Right hindlimb (tissue), 1 donor: ENCODE measurements at regions not wholly inside any gene's neighbourhood (a gene's known extent, or its start where the extent isn't known, plus 50 kb on each side); places are given as distances from the start of the nearest gene placed in this dataset.

Experiments used
- DNase-seq: peaks from one replicate; pipeline ENCODE4 v3.0.0-alpha.2; 2018

GRCh38 chr5:105952875-105953274, 1717.9 kb downstream of the EFNA5 start:
- peak; percentile 30 for DNase-seq

- no peak for DNase-seq
Observed at GRCh38 chr5:105947461-105947860, 1723.3 kb downstream of the EFNA5 start.

GRCh38 chr5:105945203-105945972, 1725.3 kb downstream of the EFNA5 start:
- no peak for DNase-seq

GRCh38 chr5:105940181-105940580, 1730.6 kb downstream of the EFNA5 start:
- DNase-seq, result no peak

GRCh38 chr5:105934171-105934570, 1736.6 kb downstream of the EFNA5 start:
- no peak for DNase-seq

- no peak for DNase-seq
Observed at GRCh38 chr5:105931881-105932421, 1738.8 kb downstream of the EFNA5 start.

- no peak for DNase-seq
Observed at GRCh38 chr5:105929858-105930257, 1740.9 kb downstream of the EFNA5 start.

GRCh38 chr5:105924366-105924765, 1746.4 kb downstream of the EFNA5 start:
- DNase-seq, result no peak

- no peak for DNase-seq
Observed at GRCh38 chr5:105922574-105922973, 1748.2 kb downstream of the EFNA5 start.

- no peak for DNase-seq
Observed at GRCh38 chr5:105922080-105922479, 1748.7 kb downstream of the EFNA5 start.

GRCh38 chr5:105917189-105917588, 1753.5 kb downstream of the EFNA5 start:
- no peak for DNase-seq

- no peak for DNase-seq
Observed at GRCh38 chr5:105907016-105907415, 1763.7 kb downstream of the EFNA5 start.

- no peak for DNase-seq
Observed at GRCh38 chr5:105905392-105905791, 1765.3 kb downstream of the EFNA5 start.

GRCh38 chr5:105903069-105903468, 1767.7 kb downstream of the EFNA5 start:
- no peak for DNase-seq

GRCh38 chr5:105899726-105900125, 1771.0 kb downstream of the EFNA5 start:
- no peak for DNase-seq

- DNase-seq, result no peak
Observed at GRCh38 chr5:105898183-105898582, 1772.6 kb downstream of the EFNA5 start.

- no peak for DNase-seq
Observed at GRCh38 chr5:105885266-105885665, 1785.5 kb downstream of the EFNA5 start.

GRCh38 chr5:105882956-105883481, 1787.7 kb downstream of the EFNA5 start:
- DNase-seq, result no peak

- DNase-seq, result no peak
Observed at GRCh38 chr5:105878402-105878801, 1792.3 kb downstream of the EFNA5 start.

GRCh38 chr5:105877592-105877991, 1793.1 kb downstream of the EFNA5 start:
- no peak for DNase-seq

GRCh38 chr5:105874316-105874715, 1796.4 kb downstream of the EFNA5 start:
- no peak for DNase-seq

- no peak for DNase-seq
Observed at GRCh38 chr5:105872569-105873270, 1798.0 kb downstream of the EFNA5 start.

- DNase-seq, result peak; percentile 22
Observed at GRCh38 chr5:105868038-105868780, 1802.5 kb downstream of the EFNA5 start.
